Nephron progenitor cell (in vitro differentiated cells): ENCODE measurements at regions not wholly inside any gene's neighbourhood (a gene's known extent, or its start where the extent isn't known, plus 50 kb on each side); places are given as distances from the start of the nearest gene placed in this dataset.

Experiments
- DNase-seq: peaks from one replicate; pipeline ENCODE4 v3.0.0; 2021
- H3K27ac Mint-ChIP-seq: 2 replicates; pipeline ENCODE4 v1.8.0; 2021; ENCODE audit warnings: mild to moderate bottlenecking, moderate library complexity, mixed read lengths
- H3K27me3 Mint-ChIP-seq: 2 replicates; pipeline ENCODE4 v1.8.0; 2021; ENCODE audit warnings: mild to moderate bottlenecking, low read depth, mixed read lengths; ENCODE audit not compliant: poor library complexity
- H3K36me3 Mint-ChIP-seq: 2 replicates; pipeline ENCODE4 v1.8.0; 2021; ENCODE audit warnings: low read depth, mixed read lengths
- H3K4me1 Mint-ChIP-seq: 2 replicates; pipeline ENCODE4 v1.8.0; 2021; ENCODE audit warnings: mixed read lengths
- H3K4me3 Mint-ChIP-seq: 2 replicates; pipeline ENCODE4 v1.8.0; 2021; ENCODE audit warnings: mild to moderate bottlenecking, moderate library complexity, mixed read lengths
- H3K9me3 Mint-ChIP-seq: 2 replicates; pipeline ENCODE4 v1.8.0; 2021; ENCODE audit warnings: mild to moderate bottlenecking, moderate library complexity, mixed read lengths
- CTCF ChIP-seq: fragments of 200-600 bp; sonication (generic); IDR thresholded peaks from 2 replicates; pipeline ENCODE4 v1.5.0; 2021; ENCODE audit warnings: antibody characterized with exemption

DNA sequence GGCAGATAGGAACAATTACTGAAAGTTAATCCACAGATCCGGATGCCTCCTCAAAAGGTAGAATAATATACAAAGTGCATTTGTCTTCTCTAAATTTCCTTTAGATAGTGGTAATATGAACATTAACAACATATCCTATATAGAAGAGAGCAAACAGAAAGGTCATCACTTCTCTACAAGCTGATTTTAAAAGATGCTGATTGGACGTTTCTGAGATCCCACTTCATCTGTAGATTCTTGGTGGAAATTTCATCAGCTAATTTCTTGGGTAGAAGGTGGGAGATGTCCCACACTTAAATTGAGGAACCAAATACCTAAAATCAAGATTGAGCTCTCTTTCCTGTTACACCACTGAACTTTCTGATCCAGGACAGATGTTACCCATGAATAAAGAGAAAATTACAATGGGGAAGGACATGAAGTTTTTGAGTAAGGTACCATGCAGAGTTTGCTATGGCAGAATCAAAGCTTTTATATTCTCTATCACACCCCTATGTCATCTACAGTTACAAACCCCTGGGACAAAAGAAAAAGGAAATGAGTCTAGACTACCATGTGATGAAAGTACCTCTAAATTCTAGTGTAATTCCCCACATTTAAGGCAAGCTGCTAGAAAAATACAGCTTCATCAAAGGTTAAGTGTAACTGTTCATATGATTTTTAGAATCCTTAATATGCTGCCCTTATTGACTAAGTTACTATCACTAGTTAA, 189.2 kb upstream of the SETMAR start:
- DNase-seq, result no peak
- no peak overlapping the region for H3K27ac Mint-ChIP-seq

GRCh38 chr3:4119119-4119518, 184.1 kb upstream of the SETMAR start:
- no peaks in the 10 kb centered on the region for H3K27me3 Mint-ChIP-seq
- H3K9me3 Mint-ChIP-seq, result no peaks in the 10 kb centered on the region
- no peaks in the 10 kb centered on the region for H3K4me1 Mint-ChIP-seq
- no peaks in the 10 kb centered on the region for H3K36me3 Mint-ChIP-seq
- DNase-seq, result no peak
- H3K27ac Mint-ChIP-seq, result no peak overlapping the region
- H3K4me3 Mint-ChIP-seq, result no peak overlapping the region
- no peak for TF ChIP-seq CTCF

More for the DNA sequence above, 189.2 kb upstream of the SETMAR start:
- Mint-ChIP-seq H3K27me3 (peaks cover 7% of the 10 kb centered on the region), H3K4me1 (no peaks in the 10 kb centered on the region), H3K36me3 (no peaks in the 10 kb centered on the region), H3K4me3 (no peak overlapping the region), H3K9me3 (peaks cover 9% of the 10 kb centered on the region)
- TF ChIP-seq CTCF, result no peak

- DNase-seq, result no peak
- peaks cover 5% of the 10 kb centered on the region for H3K9me3 Mint-ChIP-seq
These were observed 177.6 kb upstream of the SETMAR start for GRCh38 chr3:4125576-4125975.

GRCh38 chr3:4138150-4138785, 164.9 kb upstream of the SETMAR start:
- no peak for TF ChIP-seq CTCF
- H3K9me3 Mint-ChIP-seq, result peaks cover 7% of the 10 kb centered on the region
- no peak for DNase-seq
- no peak overlapping the region for H3K4me3 Mint-ChIP-seq
- H3K27ac Mint-ChIP-seq, result peak overlapping the region; percentile 25
- H3K4me1 Mint-ChIP-seq, result peaks cover 7% of the 10 kb centered on the region
- no peaks in the 10 kb centered on the region for H3K36me3 Mint-ChIP-seq
- peaks cover 11% of the 10 kb centered on the region for H3K27me3 Mint-ChIP-seq

More at GRCh38 chr3:4125576-4125975, 177.6 kb upstream of the SETMAR start:
- H3K36me3 Mint-ChIP-seq, result no peaks in the 10 kb centered on the region
- H3K4me1 Mint-ChIP-seq, result no peaks in the 10 kb centered on the region
- H3K27ac Mint-ChIP-seq, result no peak overlapping the region
- TF ChIP-seq CTCF, result no peak
- no peak overlapping the region for H3K4me3 Mint-ChIP-seq
- H3K27me3 Mint-ChIP-seq, result no peaks in the 10 kb centered on the region

- peaks cover 11% of the 10 kb centered on the region for H3K27me3 Mint-ChIP-seq
- H3K4me1 Mint-ChIP-seq, result peaks cover 8% of the 10 kb centered on the region
- no peak for DNase-seq
- H3K9me3 Mint-ChIP-seq, result peaks cover 7% of the 10 kb centered on the region
- no peak overlapping the region for H3K4me3 Mint-ChIP-seq
- no peak for TF ChIP-seq CTCF
- H3K27ac Mint-ChIP-seq, result no peak overlapping the region
- H3K36me3 Mint-ChIP-seq, result no peaks in the 10 kb centered on the region
These were observed 164.3 kb upstream of the SETMAR start for GRCh38 chr3:4138786-4139431.
